ENCODE measurements at regions not wholly inside any gene's neighbourhood (a gene's known extent, or its start where the extent isn't known, plus 50 kb on each side); places are given as distances from the start of the nearest gene placed in this dataset.

- Histone ChIP-seq H3K27ac (no peak overlapping the region), H3K9me3 (peaks cover 0 to 10% (median 0%) of the 10 kb centered on the region in 4 donors), H3K4me1 (no peaks in the 10 kb centered on the region), H3K27me3 (peaks cover 0 to 11% (median 0%) of the 10 kb centered on the region in 3 donors), H3K36me3 (no peaks in the 10 kb centered on the region), H3K4me3 (no peak overlapping the region)
- 79 to 87% (median 83%) methylated on average over 4 of the region's 4 CpGs for WGBS, 5 donors
- DNase-seq = no peak
- TF ChIP-seq POLR2A (IDR thresholded peaks at IDR 0.05) (no peak), CTCF (IDR thresholded peaks at IDR 0.05) (no peak), EP300 (IDR thresholded peaks at IDR 0.05) (no peak), POLR2AphosphoS5 (IDR thresholded peaks at IDR 0.05) (no peak)
- intact Hi-C loops (cut with DNase I; ENCODE audit: low total_unique reads) = no loop called here
Measured at GRCh38 chr1:5701642-5702041, 290.6 kb downstream of the NPHP4 start.

- intact Hi-C loops (cut with DNase I; ENCODE audit: low total_unique reads) = no loop called here
- no peak for DNase-seq
- H3K4me1 ChIP-seq = no peaks in the 10 kb centered on the region
- peaks cover 0 to 53% (median 12%) of the 10 kb centered on the region in 3 donors for H3K27me3 ChIP-seq
- H3K9me3 ChIP-seq = no peaks in the 10 kb centered on the region
- WGBS, 5 donors = 73 to 84% (median 79%) methylated on average over 9 of the region's 9 CpGs
- no peaks in the 10 kb centered on the region for H3K36me3 ChIP-seq
- H3K4me3 ChIP-seq = no peak overlapping the region
- no peak overlapping the region for H3K27ac ChIP-seq
- TF ChIP-seq POLR2A (IDR thresholded peaks at IDR 0.05) = no peak
- no peak for TF ChIP-seq CTCF (IDR thresholded peaks at IDR 0.05)
- TF ChIP-seq POLR2AphosphoS5 (IDR thresholded peaks at IDR 0.05) = no peak
- no peak for TF ChIP-seq EP300 (IDR thresholded peaks at IDR 0.05)
Measured at GRCh38 chr1:5693568-5693967, 298.7 kb downstream of the NPHP4 start.

GRCh38 chr1:5692664-5693063, 299.6 kb downstream of the NPHP4 start:
- TF ChIP-seq POLR2A (IDR thresholded peaks at IDR 0.05) = no peak
- TF ChIP-seq EP300 (IDR thresholded peaks at IDR 0.05) = no peak
- TF ChIP-seq CTCF (IDR thresholded peaks at IDR 0.05) = no peak
- no peak for TF ChIP-seq POLR2AphosphoS5 (IDR thresholded peaks at IDR 0.05)
- no peak for DNase-seq
- WGBS, 5 donors = 37 to 48% (median 42%) methylated on average over 5 to 6 of the region's 6 CpGs; no CpG with 5 or more reads in 1 of the 5 donors
- Histone ChIP-seq H3K27ac (no peak overlapping the region), H3K4me1 (no peaks in the 10 kb centered on the region), H3K4me3 (no peak overlapping the region), H3K9me3 (no peaks in the 10 kb centered on the region), H3K27me3 (peaks cover 0 to 53% (median 12%) of the 10 kb centered on the region in 3 donors), H3K36me3 (no peaks in the 10 kb centered on the region)
- intact Hi-C loops (cut with DNase I; ENCODE audit: low total_unique reads) = no loop called here

GRCh38 chr1:5691795-5692509, 300.3 kb downstream of the NPHP4 start:
- Histone ChIP-seq H3K27me3 (peaks cover 0 to 59% (median 12%) of the 10 kb centered on the region in 3 donors), H3K4me3 (no peak overlapping the region), H3K9me3 (no peaks in the 10 kb centered on the region), H3K4me1 (no peaks in the 10 kb centered on the region), H3K27ac (no peak overlapping the region), H3K36me3 (no peaks in the 10 kb centered on the region)
- intact Hi-C loops (cut with DNase I; ENCODE audit: low total_unique reads) = no loop called here
- WGBS, 5 donors = 52 to 61% (median 57%) methylated on average over 20 of the region's 20 CpGs
- DNase-seq = no peak
- TF ChIP-seq EP300 (IDR thresholded peaks at IDR 0.05) (no peak), POLR2AphosphoS5 (IDR thresholded peaks at IDR 0.05) (no peak), POLR2A (IDR thresholded peaks at IDR 0.05) (no peak), CTCF (IDR thresholded peaks at IDR 0.05) (no peak)
